Tibial nerve (tissue), 4 donors: ENCODE measurements at regions not wholly inside any gene's neighbourhood (a gene's known extent, or its start where the extent isn't known, plus 50 kb on each side); places are given as distances from the start of the nearest gene placed in this dataset.

ENCODE experiments used
- DNase-seq, 2 donors: peaks; one replicate each; pipeline ENCODE4 v3.0.0-alpha.2; 2019; ENCODE audit warnings: low spot score in 2 of 2
- H3K27ac ChIP-seq, 4 donors: fragments of 200-600 bp; sonication (generic) in 3 of 4; one replicate each; pipeline ENCODE4 v1.5.1; 2017 to 2019; ENCODE audit warnings: mild to moderate bottlenecking in 1 of 4
- H3K27me3 ChIP-seq, 2 donors: fragments of 200-600 bp; sonication (generic) in 1 of 2; one replicate each; pipeline versions ENCODE4 v1.5.1 to v1.6.0; 2017 to 2019
- H3K36me3 ChIP-seq, 3 donors: fragments of 200-600 bp; sonication (generic); one replicate each; pipeline ENCODE4 v1.5.1; 2018 to 2019
- H3K4me1 ChIP-seq, 4 donors: fragments of 200-600 bp; sonication (generic) in 3 of 4; one replicate each; pipeline ENCODE4 v1.5.1; 2017 to 2019
- H3K4me3 ChIP-seq, 4 donors: fragments of 200-600 bp; sonication (generic) in 3 of 4; one replicate each; pipeline ENCODE4 v1.5.1; 2017 to 2019; ENCODE audit warnings: mild to moderate bottlenecking in 1 of 4, moderate library complexity in 1 of 4
- H3K9me3 ChIP-seq, 4 donors: fragments of 200-600 bp; sonication (generic) in 3 of 4; one replicate each; pipeline ENCODE4 v1.5.1; 2017 to 2019
- CTCF ChIP-seq, 5 experiments: fragments of 200-600 bp in 3 of 5; fragments of 450-650 bp in 2 of 5; sonication (generic) in 3 of 5; IDR thresholded peaks; one replicate each; pipeline ENCODE4 v1.5.1; 2016 to 2019; ENCODE audit warnings: antibody characterized with exemption in 5 of 5, mild to moderate bottlenecking in 3 of 5, moderate library complexity in 2 of 5
- EP300 ChIP-seq, 2 donors: sonication (generic); formaldehyde crosslinking; IDR thresholded peaks; one replicate each; pipeline ENCODE4 v1.6.1; 2017; ENCODE audit warnings: antibody characterized with exemption in 2 of 2, mild to moderate bottlenecking in 1 of 2
- POLR2A ChIP-seq, 2 donors: fragments of 450-650 bp; IDR thresholded peaks; one replicate each; pipeline ENCODE4 v1.6.1; 2017; ENCODE audit warnings: antibody characterized with exemption in 2 of 2, mild to moderate bottlenecking in 2 of 2, moderate library complexity in 2 of 2
- WGBS, 2 donors: methylation state at CpG; one replicate each; pipeline ENCODE4 v1.1.5; 2018; 5-methylcytosine and 5-hydroxymethylcytosine counted together

- Histone ChIP-seq H3K36me3 (no peaks in the 10 kb centered on the region), H3K27ac (no peak overlapping the region), H3K4me1 (no peaks in the 10 kb centered on the region), H3K27me3 (no peaks in the 10 kb centered on the region), H3K9me3 (no peaks in the 10 kb centered on the region), H3K4me3 (no peak overlapping the region)
- TF ChIP-seq CTCF (IDR thresholded peaks at IDR 0.05), result peak in 1 of 5 experiments; percentile 5
- TF ChIP-seq POLR2A (IDR thresholded peaks at IDR 0.05), result no peak
- no peak for DNase-seq
- 11 to 23% methylated on average over 1 of the region's 1 CpG for WGBS, 2 donors
Observed at GRCh38 chr4:163901319-163901718, 406.8 kb downstream of the TMA16 start.

GRCh38 chr4:163902417-163902816 is 407.9 kb downstream of the TMA16 start:
- no peaks in the 10 kb centered on the region for H3K36me3 ChIP-seq
- WGBS, 2 donors, result 88 to 93% methylated on average over 2 of the region's 2 CpGs
- TF ChIP-seq CTCF (IDR thresholded peaks at IDR 0.05) (no peak), EP300 (IDR thresholded peaks at IDR 0.05) (no peak), POLR2A (IDR thresholded peaks at IDR 0.05) (no peak)
- H3K4me1 ChIP-seq, result no peaks in the 10 kb centered on the region
- no peak overlapping the region for H3K27ac ChIP-seq
- no peak for DNase-seq
- no peak overlapping the region for H3K4me3 ChIP-seq
- no peaks in the 10 kb centered on the region for H3K9me3 ChIP-seq
- no peaks in the 10 kb centered on the region for H3K27me3 ChIP-seq

GRCh38 chr4:163911891-163912290 is 417.4 kb downstream of the TMA16 start:
- Histone ChIP-seq H3K27ac (no peak overlapping the region), H3K4me1 (no peaks in the 10 kb centered on the region), H3K36me3 (no peaks in the 10 kb centered on the region), H3K9me3 (no peaks in the 10 kb centered on the region), H3K4me3 (no peak overlapping the region), H3K27me3 (no peaks in the 10 kb centered on the region)
- DNase-seq, result no peak
- WGBS, 2 donors, result 58 to 67% methylated on average over 5 of the region's 5 CpGs
- TF ChIP-seq POLR2A (IDR thresholded peaks at IDR 0.05), result no peak
- no peak for TF ChIP-seq EP300 (IDR thresholded peaks at IDR 0.05)
- TF ChIP-seq CTCF (IDR thresholded peaks at IDR 0.05), result no peak

- no peak for DNase-seq
Observed at GRCh38 chr4:163913571-163913970, 419.1 kb downstream of the TMA16 start.

GRCh38 chr4:163915896-163916295 is 421.4 kb downstream of the TMA16 start:
- 96 to 100% methylated on average over 3 of the region's 3 CpGs for WGBS, 2 donors
- no peak for TF ChIP-seq CTCF (IDR thresholded peaks at IDR 0.05)
- TF ChIP-seq POLR2A (IDR thresholded peaks at IDR 0.05), result no peak
- no peak for TF ChIP-seq EP300 (IDR thresholded peaks at IDR 0.05)
- DNase-seq, result no peak
- Histone ChIP-seq H3K27ac (no peak overlapping the region), H3K27me3 (no peaks in the 10 kb centered on the region), H3K36me3 (no peaks in the 10 kb centered on the region), H3K4me1 (no peaks in the 10 kb centered on the region), H3K9me3 (no peaks in the 10 kb centered on the region), H3K4me3 (no peak overlapping the region)

More at GRCh38 chr4:163913571-163913970, 419.1 kb downstream of the TMA16 start:
- H3K36me3 ChIP-seq, result no peaks in the 10 kb centered on the region
- no peak overlapping the region for H3K27ac ChIP-seq
- H3K4me1 ChIP-seq, result no peaks in the 10 kb centered on the region
- no peaks in the 10 kb centered on the region for H3K9me3 ChIP-seq
- H3K4me3 ChIP-seq, result no peak overlapping the region
- WGBS, 2 donors, result 37 to 57% methylated on average over 4 of the region's 4 CpGs
- no peaks in the 10 kb centered on the region for H3K27me3 ChIP-seq
- TF ChIP-seq CTCF (IDR thresholded peaks at IDR 0.05) (no peak), POLR2A (IDR thresholded peaks at IDR 0.05) (no peak), EP300 (IDR thresholded peaks at IDR 0.05) (no peak)
